Heart left ventricle (tissue), 13 donors: ENCODE measurements at regions not wholly inside any gene's neighbourhood (a gene's known extent, or its start where the extent isn't known, plus 50 kb on each side); places are given as distances from the start of the nearest gene placed in this dataset.

Source experiments
- POLR2A ChIP-seq, 2 donors: fragments of 450-650 bp; IDR thresholded peaks; one replicate each; pipeline ENCODE4 v1.6.1; 2017; ENCODE audit warnings: antibody characterized with exemption in 2 of 2, mild to moderate bottlenecking in 2 of 2, moderate library complexity in 2 of 2
- TF ChIP-seq, protein P1 (sequence below), 12 donors: fragments of 200-600 bp; sonication (generic) in 4 of 12; IDR thresholded peaks; one replicate each; pipeline versions ENCODE4 v1.5.0 to v1.8.0; 2018 to 2022; ENCODE audit warnings: antibody characterized with exemption in 12 of 12, mild to moderate bottlenecking in 5 of 12
- donor health status: ischemic (EF 13 %, LVEDD 7.1; RV severe dilation, severe dysfunction).
- donor health status: DM: no; HTN: yes; CAD: no.
- donor health status: DM: no; HTN: no; CAD: no.
- donor health status: ischemic (EF 25% LVEDD 6.9; RV normal size, moderate dysfunction).
- donor health status: ischemic (EF 25% LVEDD 5.7; RV mildly dilated, moderate dysfunction).
- donor health status: ischemic (EF 35%, LVEDD 5.7; RV mildly dilated, moderate dysfunction).
- donor health status: nonischemic (EF 11% LVEDD 7.7; RV severe dilation, severe dysfunction).
- donor health status: DM: yes; HTN: yes; CAD: no.
- donor health status: PGD.
- donor health status: ischemic (EF 29% LVEDD 5.4; RV normal size, mild dysfunction).
- donor health status: nonischemic (EF 23%, LVEDD 6.1; RV moderate dilation, normal function).

GRCh38 chr1:221240690-221241089, 361.4 kb downstream of the HLX start:
- TF ChIP-seq, protein P1, sequence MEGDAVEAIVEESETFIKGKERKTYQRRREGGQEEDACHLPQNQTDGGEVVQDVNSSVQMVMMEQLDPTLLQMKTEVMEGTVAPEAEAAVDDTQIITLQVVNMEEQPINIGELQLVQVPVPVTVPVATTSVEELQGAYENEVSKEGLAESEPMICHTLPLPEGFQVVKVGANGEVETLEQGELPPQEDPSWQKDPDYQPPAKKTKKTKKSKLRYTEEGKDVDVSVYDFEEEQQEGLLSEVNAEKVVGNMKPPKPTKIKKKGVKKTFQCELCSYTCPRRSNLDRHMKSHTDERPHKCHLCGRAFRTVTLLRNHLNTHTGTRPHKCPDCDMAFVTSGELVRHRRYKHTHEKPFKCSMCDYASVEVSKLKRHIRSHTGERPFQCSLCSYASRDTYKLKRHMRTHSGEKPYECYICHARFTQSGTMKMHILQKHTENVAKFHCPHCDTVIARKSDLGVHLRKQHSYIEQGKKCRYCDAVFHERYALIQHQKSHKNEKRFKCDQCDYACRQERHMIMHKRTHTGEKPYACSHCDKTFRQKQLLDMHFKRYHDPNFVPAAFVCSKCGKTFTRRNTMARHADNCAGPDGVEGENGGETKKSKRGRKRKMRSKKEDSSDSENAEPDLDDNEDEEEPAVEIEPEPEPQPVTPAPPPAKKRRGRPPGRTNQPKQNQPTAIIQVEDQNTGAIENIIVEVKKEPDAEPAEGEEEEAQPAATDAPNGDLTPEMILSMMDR (IDR thresholded peaks at IDR 0.05): no peak
- no peak for TF ChIP-seq POLR2A (IDR thresholded peaks at IDR 0.05)
